C4-2B (cell line): ENCODE measurements at regions not wholly inside any gene's neighbourhood (a gene's known extent, or its start where the extent isn't known, plus 50 kb on each side); places are given as distances from the start of the nearest gene placed in this dataset.

Experiments
- CTCF ChIP-seq: fragments of 450-650 bp; conservative IDR thresholded peaks from 2 replicates; pipeline ENCODE4 v1.5.1; 2017; ENCODE audit warnings: mild to moderate bottlenecking
- ZFX ChIP-seq: fragments of 450-650 bp; IDR thresholded peaks from 2 replicates; pipeline ENCODE4 v1.6.1; 2017

- TF ChIP-seq CTCF (no peak), ZFX (no peak)
Observed at GRCh38 chr21:35743571-35743970, 316.8 kb downstream of the SETD4 start.
